ENCODE measurements at regions not wholly inside any gene's neighbourhood (a gene's known extent, or its start where the extent isn't known, plus 50 kb on each side); places are given as distances from the start of the nearest gene placed in this dataset.
"Not testable (repeated sequence)": the region's sequence is repeated elsewhere in the genome, so short reads cannot be mapped to it uniquely, and the experiment has no call there.

DNA sequence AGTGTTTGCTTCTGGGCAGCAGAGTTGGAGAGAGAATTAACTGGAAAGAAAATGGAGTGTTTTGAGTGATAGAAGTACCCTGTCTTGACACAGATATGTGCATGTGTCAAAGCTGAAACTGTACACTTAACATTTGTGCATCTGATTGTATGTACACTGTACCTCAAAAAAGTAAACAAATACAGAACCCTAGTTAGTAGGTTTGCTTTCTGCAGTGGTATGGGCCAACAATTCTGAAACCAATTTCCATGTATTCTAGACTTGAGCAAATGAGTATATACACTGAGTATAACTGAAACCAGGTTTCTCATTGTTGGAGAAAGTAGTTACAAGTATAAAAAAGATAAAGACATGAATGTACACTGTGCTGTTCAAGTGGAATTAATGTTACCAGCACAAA, 52.4 kb downstream of the ELAPOR2 start:
- no peak for DNase-seq

- DNase-seq, result no peak
Measured at GRCh38 chr7:87004956-87005355, 54.5 kb downstream of the ELAPOR2 start.

DNA sequence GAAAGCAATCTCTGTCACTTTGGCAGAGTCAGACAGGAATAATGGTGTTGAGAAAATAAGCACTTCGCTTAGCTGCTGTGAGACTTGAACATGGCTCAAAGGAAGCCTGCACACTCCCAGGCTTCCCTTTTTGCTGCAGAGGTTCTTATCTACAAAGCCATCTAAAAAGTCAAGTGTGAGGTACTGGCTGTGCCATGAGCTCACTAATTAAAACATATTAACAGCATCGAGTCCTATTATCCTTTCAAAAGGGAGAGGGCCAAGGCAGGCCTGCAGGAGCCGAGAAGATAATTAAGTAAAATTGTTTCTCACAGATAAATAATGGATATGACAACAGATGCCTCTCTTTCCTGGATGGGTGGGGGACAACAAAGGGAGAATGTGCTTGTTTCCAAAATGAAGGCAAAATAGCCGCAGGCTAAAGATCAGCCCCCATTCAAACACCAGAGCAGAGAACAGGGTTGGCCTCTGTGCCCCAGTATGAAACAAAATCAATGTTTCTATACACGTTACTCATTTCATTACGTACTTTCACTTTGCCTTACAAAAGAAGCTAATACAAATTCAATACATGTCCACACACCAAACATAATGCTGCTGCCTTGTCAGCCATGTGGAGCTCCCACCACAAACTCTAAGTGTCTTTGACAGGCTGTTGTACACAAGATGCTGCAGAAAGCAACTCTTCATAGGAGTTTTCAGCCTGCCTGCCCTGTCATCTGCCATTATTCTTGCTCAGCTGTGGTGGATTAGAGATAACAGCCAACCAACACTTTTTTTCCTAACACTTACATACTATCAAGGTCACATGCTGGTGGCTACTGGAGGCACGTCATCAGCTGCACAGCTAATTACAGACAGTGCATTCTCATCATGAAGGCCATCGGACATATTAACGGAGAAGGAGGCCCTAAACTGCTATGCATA, 55.3 kb downstream of the ELAPOR2 start:
- DNase-seq, result peak; percentile 41 to 58

DNA sequence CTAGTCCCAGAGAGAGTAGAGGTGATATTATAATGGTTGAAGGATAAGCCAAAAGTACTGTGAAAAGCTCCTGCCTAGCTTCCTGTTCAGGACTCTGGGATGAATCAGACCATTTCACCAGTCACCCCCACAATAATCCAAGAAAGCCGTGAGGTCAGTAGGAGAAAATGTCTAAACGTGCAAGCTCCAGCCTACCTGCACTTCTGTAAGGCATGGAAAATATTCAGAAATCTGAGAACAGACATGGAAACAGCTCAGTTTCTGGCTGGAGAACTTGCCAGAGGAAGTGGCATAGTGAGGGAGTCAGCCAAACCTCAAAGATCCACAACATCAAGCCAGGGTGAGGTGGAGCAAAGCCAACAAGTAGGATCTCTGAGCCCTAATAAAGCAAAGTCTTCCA, 58.2 kb downstream of the ELAPOR2 start:
- DNase-seq, result no peak

GRCh38 chr7:87000344-87000743, 59.1 kb downstream of the ELAPOR2 start:
- DNase-seq, result peak; percentile 14 to 66

DNA sequence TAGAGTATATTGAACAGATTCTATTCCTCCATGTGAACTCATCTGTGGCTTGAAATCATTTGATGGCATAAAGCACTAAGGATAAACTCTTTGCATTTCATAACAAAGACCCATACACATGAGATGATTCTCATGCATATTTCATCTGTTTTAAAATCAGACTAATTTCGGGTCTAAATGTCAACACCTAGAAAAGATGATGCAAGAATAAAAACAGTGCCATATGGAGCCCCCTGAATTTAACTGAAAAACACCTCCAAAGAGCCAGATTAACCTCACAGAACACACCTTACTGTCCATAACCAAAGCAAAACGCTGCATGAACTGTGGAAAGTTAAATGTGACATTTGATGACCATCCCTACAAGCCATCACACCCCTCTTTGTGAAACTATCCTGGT, 59.7 kb downstream of the ELAPOR2 start:
- no peak for DNase-seq

GRCh38 chr7:86995814-86996213, 63.6 kb downstream of the ELAPOR2 start:
- no peak for DNase-seq

GRCh38 chr7:86995052-86995725, 64.3 kb downstream of the ELAPOR2 start:
- DNase-seq, result no peak

- DNase-seq, result peak in 1 of 2 experiments; percentile 36
Measured at GRCh38 chr7:86991771-86992191, 67.7 kb downstream of the ELAPOR2 start.

- DNase-seq, result no peak
Measured at GRCh38 chr7:86991093-86991769, 68.2 kb downstream of the ELAPOR2 start.

GRCh38 chr7:86989407-86989806, 70.0 kb downstream of the ELAPOR2 start:
- DNase-seq, result no peak

GRCh38 chr7:86987834-86988233, 71.6 kb downstream of the ELAPOR2 start:
- not testable (repeated sequence) for DNase-seq

- DNase-seq, result not testable (repeated sequence)
Measured at GRCh38 chr7:86987358-86987757, 72.1 kb downstream of the ELAPOR2 start.

DNA sequence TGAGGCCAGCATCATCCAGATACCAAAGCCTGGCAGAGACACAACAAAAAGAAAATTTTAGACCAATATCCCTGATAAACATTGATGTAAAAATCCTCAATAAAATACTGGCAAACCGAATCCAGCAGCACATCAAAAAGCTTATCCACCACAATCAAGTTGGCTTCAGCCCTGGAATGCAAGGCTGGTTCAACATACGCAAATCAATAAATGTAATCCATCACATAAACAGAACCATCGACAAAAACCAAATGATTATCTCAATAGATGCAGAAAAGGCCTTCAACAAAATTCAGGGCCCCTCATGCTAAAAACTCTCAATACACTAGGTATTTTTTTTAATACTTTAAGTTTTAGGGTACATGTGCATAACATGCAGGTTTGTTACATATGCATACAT, 74.1 kb downstream of the ELAPOR2 start:
- not testable (repeated sequence) for DNase-seq

DNA sequence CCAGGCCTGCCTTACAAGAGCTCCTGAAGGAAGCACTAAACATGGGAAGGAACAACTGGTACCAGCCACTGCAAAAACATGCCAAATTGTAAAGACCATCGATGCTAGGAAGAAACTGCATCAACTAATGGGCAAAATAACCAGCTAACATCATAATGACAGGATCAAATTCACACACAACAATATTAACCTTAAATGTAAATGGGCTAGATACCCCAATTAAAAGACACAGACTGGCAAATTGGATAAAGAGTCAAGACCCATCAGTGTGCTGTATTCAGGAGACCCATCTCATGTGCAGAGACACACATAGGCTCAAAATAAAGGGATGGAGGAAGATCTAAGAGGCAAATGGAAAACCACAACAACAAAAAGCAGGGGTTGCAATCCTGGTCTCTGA, 75.8 kb downstream of the ELAPOR2 start:
- DNase-seq, result not testable (repeated sequence)

GRCh38 chr7:86981937-86982336, 77.5 kb downstream of the ELAPOR2 start:
- DNase-seq, result not testable (repeated sequence)

GRCh38 chr7:86981127-86981526, 78.3 kb downstream of the ELAPOR2 start:
- no peak for DNase-seq

GRCh38 chr7:86980223-86980622, 79.2 kb downstream of the ELAPOR2 start:
- DNase-seq, result no peak

GRCh38 chr7:86978808-86979506, 80.5 kb downstream of the ELAPOR2 start:
- DNase-seq, result no peak

GRCh38 chr7:86976958-86977357, 82.5 kb downstream of the ELAPOR2 start:
- no peak for DNase-seq

DNA sequence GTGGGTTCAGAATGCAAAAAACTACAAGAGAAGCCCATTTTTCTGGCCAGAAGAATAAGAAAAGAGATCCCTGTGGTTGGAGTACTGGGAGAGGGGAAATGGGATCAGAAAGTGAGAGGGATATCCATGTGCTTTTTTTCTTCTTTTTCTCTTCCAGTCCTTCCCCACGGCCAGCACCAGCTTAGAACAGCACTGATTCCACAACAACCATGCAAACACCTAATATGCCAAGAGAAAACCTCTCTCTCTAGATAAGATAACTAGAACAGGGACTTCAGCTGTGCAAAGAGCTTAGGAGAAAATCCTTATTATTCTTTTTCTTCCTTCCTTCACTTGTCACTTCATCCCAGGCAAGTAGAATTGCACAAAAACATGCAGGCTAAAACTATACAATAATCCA, 83.5 kb downstream of the ELAPOR2 start:
- DNase-seq, result no peak

- DNase-seq, result no peak
Measured at GRCh38 chr7:86975449-86975848, 84.0 kb downstream of the ELAPOR2 start.

DNA sequence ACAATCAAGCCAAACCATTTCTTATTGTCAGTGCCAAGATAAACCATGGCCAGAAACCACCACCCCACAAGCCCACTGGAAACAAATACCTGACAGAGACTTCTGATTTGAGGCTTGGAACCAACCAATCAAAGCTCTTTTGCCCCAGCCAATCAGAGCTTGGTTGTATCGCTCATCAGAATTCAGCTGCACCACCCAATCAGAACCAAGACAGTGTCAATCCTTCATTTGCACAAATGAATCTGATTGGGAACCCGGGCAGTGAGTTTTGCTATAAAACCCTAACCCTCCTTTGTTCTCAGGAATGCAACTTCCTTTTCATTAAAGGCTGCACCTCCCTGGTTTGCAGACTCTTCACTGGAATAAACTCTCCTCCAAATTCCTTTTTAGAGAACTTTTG, 87.4 kb downstream of the ELAPOR2 start:
- no peak for DNase-seq
